ENCODE measurements at regions not wholly inside any gene's neighbourhood (a gene's known extent, or its start where the extent isn't known, plus 50 kb on each side); places are given as distances from the start of the nearest gene placed in this dataset.

- TF ChIP-seq, protein P1, sequence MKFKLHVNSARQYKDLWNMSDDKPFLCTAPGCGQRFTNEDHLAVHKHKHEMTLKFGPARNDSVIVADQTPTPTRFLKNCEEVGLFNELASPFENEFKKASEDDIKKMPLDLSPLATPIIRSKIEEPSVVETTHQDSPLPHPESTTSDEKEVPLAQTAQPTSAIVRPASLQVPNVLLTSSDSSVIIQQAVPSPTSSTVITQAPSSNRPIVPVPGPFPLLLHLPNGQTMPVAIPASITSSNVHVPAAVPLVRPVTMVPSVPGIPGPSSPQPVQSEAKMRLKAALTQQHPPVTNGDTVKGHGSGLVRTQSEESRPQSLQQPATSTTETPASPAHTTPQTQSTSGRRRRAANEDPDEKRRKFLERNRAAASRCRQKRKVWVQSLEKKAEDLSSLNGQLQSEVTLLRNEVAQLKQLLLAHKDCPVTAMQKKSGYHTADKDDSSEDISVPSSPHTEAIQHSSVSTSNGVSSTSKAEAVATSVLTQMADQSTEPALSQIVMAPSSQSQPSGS (IDR thresholded peaks at IDR 0.05; ENCODE audit: low read length), result no peak
Observed at GRCh38 chr3:67228136-67228535, 230.0 kb downstream of the KBTBD8 start (continued).

Measured in H1 (cell line).